Keratinocyte (primary cell): ENCODE measurements at regions not wholly inside any gene's neighbourhood (a gene's known extent, or its start where the extent isn't known, plus 50 kb on each side); places are given as distances from the start of the nearest gene placed in this dataset.

Experiments used
- DNase-seq: peaks from one replicate; pipeline ENCODE4 v3.0.0-alpha.2; 2011; ENCODE audit warnings: low read depth, missing footprints, low spot score
- FAIRE-seq: peaks from 2 replicates; lab custom pipeline; 2011; peaks lifted over from hg19 to GRCh38; lab: Jason Lieb, UNC
- H2AFZ ChIP-seq: 2 replicates; pipeline ENCODE4 v1.6.0; 2012; ENCODE audit warnings: low read length, control low read depth, inconsistent platforms; ENCODE audit not compliant: control insufficient read depth
- H3K27ac ChIP-seq: 2 replicates; pipeline ENCODE4 v1.5.1; 2011; ENCODE audit warnings: low read length; ENCODE audit not compliant: control insufficient read depth, insufficient read depth
- H3K27me3 ChIP-seq: 3 replicates; pipeline ENCODE4 v1.6.0; 2011; ENCODE audit warnings: low read length; ENCODE audit not compliant: control insufficient read depth, insufficient read depth; ENCODE audit errors: extremely low read depth
- H3K36me3 ChIP-seq, 2 experiments: 2 replicates in 1 of 2; 3 replicates in 1 of 2; pipeline ENCODE4 v1.5.1; 2011; ENCODE audit warnings: low read length in 2 of 2, mild to moderate bottlenecking in 1 of 2; ENCODE audit not compliant: control insufficient read depth in 2 of 2, insufficient read depth in 2 of 2; ENCODE audit errors: extremely low read depth in 1 of 2
- H3K4me1 ChIP-seq: 3 replicates; pipeline ENCODE4 v1.5.1; 2011; ENCODE audit warnings: low read length; ENCODE audit not compliant: control insufficient read depth, insufficient read depth; ENCODE audit errors: extremely low read depth
- H3K4me2 ChIP-seq: 3 replicates; pipeline ENCODE4 v1.6.0; 2011; ENCODE audit warnings: low read depth, low read length; ENCODE audit not compliant: control insufficient read depth, insufficient read depth; ENCODE audit errors: extremely low read depth
- H3K4me3 ChIP-seq, 3 experiments: fragments of 200-600 bp in 1 of 3; sonication (generic) in 1 of 3; 2 replicates in 2 of 3; 3 replicates in 1 of 3; pipeline ENCODE4 v1.5.1; 2011 to 2016; ENCODE audit warnings: low read length in 3 of 3, mild to moderate bottlenecking in 3 of 3, control low read depth in 2 of 3, inconsistent platforms in 1 of 3, low read depth in 1 of 3, mixed read lengths in 1 of 3, mixed run types in 1 of 3, moderate library complexity in 1 of 3; ENCODE audit not compliant: control insufficient read depth in 2 of 3, insufficient read depth in 2 of 3; ENCODE audit errors: extremely low read depth in 1 of 3
- H3K79me2 ChIP-seq: 2 replicates; pipeline ENCODE4 v1.6.0; 2012; ENCODE audit warnings: low read length; ENCODE audit not compliant: control insufficient read depth, insufficient read depth
- H3K9ac ChIP-seq: 3 replicates; pipeline ENCODE4 v1.6.0; 2011; ENCODE audit warnings: low read length; ENCODE audit not compliant: control insufficient read depth, insufficient read depth; ENCODE audit errors: extremely low read depth
- H3K9me1 ChIP-seq: 3 replicates; pipeline ENCODE4 v1.6.0; 2011; ENCODE audit warnings: low read length; ENCODE audit not compliant: control insufficient read depth, insufficient read depth; ENCODE audit errors: extremely low read depth
- H3K9me3 ChIP-seq: 2 replicates; pipeline ENCODE4 v1.5.1; 2012; ENCODE audit warnings: low read depth, low read length; ENCODE audit not compliant: control insufficient read depth
- H4K20me1 ChIP-seq: 3 replicates; pipeline ENCODE4 v1.6.0; 2011; ENCODE audit warnings: low read length; ENCODE audit not compliant: control insufficient read depth, insufficient read depth; ENCODE audit errors: extremely low read depth
- CTCF ChIP-seq, 3 experiments: IDR thresholded peaks in 1 of 3; conservative IDR thresholded peaks in 1 of 3; optimal IDR thresholded peaks in 1 of 3; 2 replicates in 2 of 3; 3 replicates in 1 of 3; pipeline versions ENCODE3 to v1.5.1; 2011; ENCODE audit warnings: low read length in 3 of 3, mild to moderate bottlenecking in 3 of 3, moderate library complexity in 2 of 3, control low read depth in 1 of 3, inconsistent platforms in 1 of 3; ENCODE audit not compliant: insufficient read depth in 2 of 3; ENCODE audit errors: extremely low read depth in 1 of 3
- EZH2 ChIP-seq: IDR thresholded peaks from one replicate; pipeline ENCODE4 v1.6.1; 2012; ENCODE audit warnings: inconsistent platforms, mild to moderate bottlenecking, low read length, moderate library complexity
- dilution Hi-C: fragments of 300-500 bp; cut with MboI; formaldehyde crosslinking; loops from one replicate; pipeline ENCODE4 v1.7.0; 2020; ENCODE audit warnings: low sequenced_read_pairs; ENCODE audit not compliant: extremely low pct_ligation_motif_present

GRCh38 chr16:17633181-17633951, 162.6 kb upstream of the XYLT1 start:
- Histone ChIP-seq H3K79me2 (no peaks in the 10 kb centered on the region), H4K20me1 (no peaks in the 10 kb centered on the region), H3K27ac (peak overlapping the region; percentile 73), H3K9me1 (no peaks in the 10 kb centered on the region), H3K4me1 (peaks cover 23% of the 10 kb centered on the region), H3K9me3 (no peaks in the 10 kb centered on the region), H3K4me3 (peak overlapping the region in 2 of 3 experiments; percentile 24 to 60), H3K9ac (peak overlapping the region; percentile 53), H3K27me3 (no peaks in the 10 kb centered on the region), H3K4me2 (peak overlapping the region; percentile 86), H3K36me3 (no peaks in the 10 kb centered on the region), H2AFZ (no peak overlapping the region)
- TF ChIP-seq EZH2 (no peak), CTCF (optimal IDR thresholded peaks at IDR 0.05 in 1 of 3, IDR thresholded peaks at IDR 0.05 in 1 of 3, conservative IDR thresholded peaks at IDR 0.05 in 1 of 3; ENCODE audit: extremely low read depth in 1 of 3, insufficient read depth in 2 of 3, low read length in 3 of 3) (no peak)
- DNase-seq (peak; percentile 25), FAIRE-seq (peak; percentile 84)
- dilution Hi-C loops, result no loop called here

- peak overlapping the region; percentile 2 for H3K27ac ChIP-seq
These were observed 161.9 kb upstream of the XYLT1 start for GRCh38 chr16:17632667-17633066.

More at GRCh38 chr16:17632667-17633066, 161.9 kb upstream of the XYLT1 start:
- dilution Hi-C loops, result no loop called here
- peak overlapping the region; percentile 86 for H3K4me2 ChIP-seq
- DNase-seq, result no peak
- no peaks in the 10 kb centered on the region for H3K79me2 ChIP-seq
- H3K9ac ChIP-seq, result no peak overlapping the region
- no peaks in the 10 kb centered on the region for H4K20me1 ChIP-seq
- no peaks in the 10 kb centered on the region for H3K9me1 ChIP-seq
- H3K4me3 ChIP-seq, result peak overlapping the region in 1 of 3 experiments; percentile 2
- no peaks in the 10 kb centered on the region for H3K36me3 ChIP-seq
- H3K9me3 ChIP-seq, result no peaks in the 10 kb centered on the region
- no peaks in the 10 kb centered on the region for H3K27me3 ChIP-seq
- H3K4me1 ChIP-seq, result peaks cover 23% of the 10 kb centered on the region
- FAIRE-seq, result no peak
- H2AFZ ChIP-seq, result peak overlapping the region; percentile 47
- TF ChIP-seq EZH2, result no peak
- TF ChIP-seq CTCF (optimal IDR thresholded peaks at IDR 0.05 in 1 of 3, IDR thresholded peaks at IDR 0.05 in 1 of 3, conservative IDR thresholded peaks at IDR 0.05 in 1 of 3; ENCODE audit: extremely low read depth in 1 of 3, insufficient read depth in 2 of 3, low read length in 3 of 3), result no peak
